HEK293 (cell line): ENCODE measurements at regions not wholly inside any gene's neighbourhood (a gene's known extent, or its start where the extent isn't known, plus 50 kb on each side); places are given as distances from the start of the nearest gene placed in this dataset.

Source experiments
- ZNF175 ChIP-seq: fragments of 450-650 bp; formaldehyde crosslinking; IDR thresholded peaks from 2 replicates; pipeline ENCODE4 v1.5.1; 2016; ENCODE audit warnings: missing biosample characterization, missing genetic modification characterization
- ZNF449 ChIP-seq: fragments of 450-650 bp; formaldehyde crosslinking; IDR thresholded peaks from 2 replicates; pipeline ENCODE4 v1.5.1; 2017; ENCODE audit warnings: missing biosample characterization, mild to moderate bottlenecking, missing genetic modification characterization, moderate library complexity
- ZNF747 ChIP-seq: fragments of 450-650 bp; formaldehyde crosslinking; IDR thresholded peaks from 2 replicates; pipeline ENCODE4 v1.5.1; 2016; ENCODE audit warnings: missing biosample characterization, missing genetic modification characterization
- TF ChIP-seq, protein P1 (sequence below): fragments of 450-650 bp; formaldehyde crosslinking; IDR thresholded peaks from 2 replicates; pipeline ENCODE4 v1.5.1; 2016; ENCODE audit warnings: missing biosample characterization, missing genetic modification characterization
- TF ChIP-seq, protein P2 (sequence below): fragments of 450-650 bp; formaldehyde crosslinking; IDR thresholded peaks from 2 replicates; pipeline ENCODE4 v1.5.1; 2016; ENCODE audit warnings: missing biosample characterization, missing genetic modification characterization
- TF ChIP-seq, protein P3 (sequence below): fragments of 450-650 bp; formaldehyde crosslinking; optimal IDR thresholded peaks from 2 replicates; pipeline ENCODE3; 2016; ENCODE audit warnings: missing biosample characterization, mild to moderate bottlenecking, missing genetic modification characterization

GRCh38 chr1:204813522-204813921, 57.1 kb upstream of the NFASC start:
- TF ChIP-seq ZNF747 (tag by site-specific recombination) (no peak), ZNF449 (no peak), ZNF175 (tag by site-specific recombination) (no peak)
- TF ChIP-seq, protein P1, sequence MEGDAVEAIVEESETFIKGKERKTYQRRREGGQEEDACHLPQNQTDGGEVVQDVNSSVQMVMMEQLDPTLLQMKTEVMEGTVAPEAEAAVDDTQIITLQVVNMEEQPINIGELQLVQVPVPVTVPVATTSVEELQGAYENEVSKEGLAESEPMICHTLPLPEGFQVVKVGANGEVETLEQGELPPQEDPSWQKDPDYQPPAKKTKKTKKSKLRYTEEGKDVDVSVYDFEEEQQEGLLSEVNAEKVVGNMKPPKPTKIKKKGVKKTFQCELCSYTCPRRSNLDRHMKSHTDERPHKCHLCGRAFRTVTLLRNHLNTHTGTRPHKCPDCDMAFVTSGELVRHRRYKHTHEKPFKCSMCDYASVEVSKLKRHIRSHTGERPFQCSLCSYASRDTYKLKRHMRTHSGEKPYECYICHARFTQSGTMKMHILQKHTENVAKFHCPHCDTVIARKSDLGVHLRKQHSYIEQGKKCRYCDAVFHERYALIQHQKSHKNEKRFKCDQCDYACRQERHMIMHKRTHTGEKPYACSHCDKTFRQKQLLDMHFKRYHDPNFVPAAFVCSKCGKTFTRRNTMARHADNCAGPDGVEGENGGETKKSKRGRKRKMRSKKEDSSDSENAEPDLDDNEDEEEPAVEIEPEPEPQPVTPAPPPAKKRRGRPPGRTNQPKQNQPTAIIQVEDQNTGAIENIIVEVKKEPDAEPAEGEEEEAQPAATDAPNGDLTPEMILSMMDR (tag by site-specific recombination): no peak
- TF ChIP-seq, protein P2, sequence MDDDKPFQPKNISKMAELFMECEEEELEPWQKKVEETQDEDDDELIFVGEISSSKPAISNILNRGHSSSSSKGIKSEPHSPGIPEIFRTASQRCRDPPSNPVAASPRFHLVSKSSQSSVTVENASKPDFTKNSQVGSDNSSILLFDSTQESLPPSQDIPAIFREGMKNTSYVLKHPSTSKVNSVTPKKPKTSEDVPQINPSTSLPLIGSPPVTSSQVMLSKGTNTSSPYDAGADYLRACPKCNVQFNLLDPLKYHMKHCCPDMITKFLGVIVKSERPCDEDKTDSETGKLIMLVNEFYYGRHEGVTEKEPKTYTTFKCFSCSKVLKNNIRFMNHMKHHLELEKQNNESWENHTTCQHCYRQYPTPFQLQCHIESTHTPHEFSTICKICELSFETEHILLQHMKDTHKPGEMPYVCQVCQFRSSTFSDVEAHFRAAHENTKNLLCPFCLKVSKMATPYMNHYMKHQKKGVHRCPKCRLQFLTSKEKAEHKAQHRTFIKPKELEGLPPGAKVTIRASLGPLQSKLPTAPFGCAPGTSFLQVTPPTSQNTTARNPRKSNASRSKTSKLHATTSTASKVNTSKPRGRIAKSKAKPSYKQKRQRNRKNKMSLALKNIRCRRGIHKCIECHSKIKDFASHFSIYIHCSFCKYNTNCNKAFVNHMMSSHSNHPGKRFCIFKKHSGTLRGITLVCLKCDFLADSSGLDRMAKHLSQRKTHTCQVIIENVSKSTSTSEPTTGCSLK: no peak
- TF ChIP-seq, protein P3, sequence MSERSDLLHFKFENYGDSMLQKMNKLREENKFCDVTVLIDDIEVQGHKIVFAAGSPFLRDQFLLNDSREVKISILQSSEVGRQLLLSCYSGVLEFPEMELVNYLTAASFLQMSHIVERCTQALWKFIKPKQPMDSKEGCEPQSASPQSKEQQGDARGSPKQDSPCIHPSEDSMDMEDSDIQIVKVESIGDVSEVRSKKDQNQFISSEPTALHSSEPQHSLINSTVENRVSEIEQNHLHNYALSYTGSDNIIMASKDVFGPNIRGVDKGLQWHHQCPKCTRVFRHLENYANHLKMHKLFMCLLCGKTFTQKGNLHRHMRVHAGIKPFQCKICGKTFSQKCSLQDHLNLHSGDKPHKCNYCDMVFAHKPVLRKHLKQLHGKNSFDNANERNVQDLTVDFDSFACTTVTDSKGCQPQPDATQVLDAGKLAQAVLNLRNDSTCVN (tag by site-specific recombination): no peak
